HCT116 (cell line): ENCODE measurements at regions not wholly inside any gene's neighbourhood (a gene's known extent, or its start where the extent isn't known, plus 50 kb on each side); places are given as distances from the start of the nearest gene placed in this dataset.

Experiments
- ATAC-seq: fragments of 200-7000 bp; cut with Tn5 transposase; 2 replicates; pipeline ENCODE4 v1.9.1; 2020; ENCODE audit warnings: mild to moderate bottlenecking, moderate library complexity
- BruUV-seq: library from RNA; stranded (reverse); fragments of 400-500 nt; replicated peaks from 2 replicates; lab custom pipeline; 2021; lab: Mats Ljungman, UMichigan
- CTCF ChIA-PET: fragments of 300-600 bp; sonication (Branson Sonifier 250); formaldehyde crosslinking; loops from one replicate; lab custom pipeline; 2021; ENCODE audit warnings: antibody characterized with exemption; lab: Charles Lee
- POLR2A ChIA-PET: fragments of 300-600, 350-600 bp; sonication (Branson Sonifier 250); formaldehyde crosslinking; loops from one replicate; lab custom pipeline; 2021; ENCODE audit warnings: antibody characterized with exemption; lab: Charles Lee
- RAD21 ChIA-PET, 2 experiments: fragments of 300-600 bp; sonication (Branson Sonifier 250); formaldehyde crosslinking; loops; one replicate each; lab custom pipeline; 2023; ENCODE audit warnings: low total read pairs in 2 of 2; ENCODE audit not compliant: uncharacterized antibody in 2 of 2, unreplicated experiment in 2 of 2, low non-redundant PET in 1 of 2; lab: Charles Lee
- DNase-seq: peaks from one replicate; pipeline ENCODE4 v3.0.0-alpha.2; 2010; ENCODE audit warnings: low read depth, low spot score
- H2AFZ ChIP-seq: fragments of 200-600 bp; shearing (Covaris generic), sonication (generic); 2 replicates; pipeline ENCODE4 v1.6.1; 2017; ENCODE audit warnings: low read depth, mixed run types, mixed read lengths, antibody characterized with exemption, low read length; ENCODE audit not compliant: poor library complexity, severe bottlenecking
- H3K27ac ChIP-seq: 2 replicates; pipeline ENCODE4 v1.5.1; 2012; ENCODE audit warnings: low read depth, low read length
- H3K27me3 ChIP-seq: fragments of 200-600 bp; sonication (generic); 2 replicates; pipeline ENCODE4 v1.6.1; 2016; ENCODE audit warnings: mixed run types, low read length, mixed read lengths; ENCODE audit not compliant: insufficient read depth
- H3K36me3 ChIP-seq, 2 experiments: fragments of 200-500 bp in 1 of 2; fragments of 200-600 bp in 1 of 2; sonication (Bioruptor generic) in 1 of 2; sonication (generic) in 1 of 2; 2 replicates each; pipeline versions ENCODE4 v1.5.1 to v1.6.1; 2014 to 2016; ENCODE audit warnings: low read length in 2 of 2, inconsistent platforms in 1 of 2, mixed read lengths in 1 of 2, mixed run types in 1 of 2; ENCODE audit not compliant: insufficient read depth in 2 of 2, control insufficient read depth in 1 of 2
- H3K4me1 ChIP-seq, 2 experiments: fragments of 200-600 bp in 1 of 2; sonication (generic) in 1 of 2; 2 replicates each; pipeline versions ENCODE4 v1.5.1 to v1.6.1; 2012 to 2017; ENCODE audit warnings: low read length in 2 of 2, inconsistent platforms in 1 of 2, mild to moderate bottlenecking in 1 of 2, mixed read lengths in 1 of 2, mixed run types in 1 of 2, moderate library complexity in 1 of 2; ENCODE audit not compliant: insufficient read depth in 2 of 2, control insufficient read depth in 1 of 2
- H3K4me2 ChIP-seq: fragments of 200-600 bp; sonication (generic); 2 replicates; pipeline ENCODE4 v1.6.1; 2017; ENCODE audit warnings: mixed run types, low read length, mixed read lengths
- H3K4me3 ChIP-seq, 2 experiments: fragments of 200-600 bp in 1 of 2; sonication (generic) in 1 of 2; replicated peaks in 1 of 2; 2 replicates each; pipeline ENCODE4 v1.5.1; 2011 to 2016; ENCODE audit warnings: low read length in 2 of 2, control low read depth in 1 of 2, low read depth in 1 of 2, mild to moderate bottlenecking in 1 of 2, mixed read lengths in 1 of 2, mixed run types in 1 of 2
- H3K79me2 ChIP-seq: fragments of 200-600 bp; sonication (generic); 2 replicates; pipeline ENCODE4 v1.6.1; 2017; ENCODE audit warnings: mild to moderate bottlenecking, mixed run types, low read length, moderate library complexity, mixed read lengths; ENCODE audit not compliant: insufficient read depth
- H3K9ac ChIP-seq: fragments of 200-600 bp; sonication (generic); 2 replicates; pipeline ENCODE4 v1.6.1; 2016; ENCODE audit warnings: low read length, mixed read lengths
- H3K9me2 ChIP-seq: fragments of 200-600 bp; sonication (generic), shearing (Covaris generic); 2 replicates; pipeline ENCODE4 v1.6.1; 2017; ENCODE audit warnings: mixed run types, mild to moderate bottlenecking, moderate library complexity; ENCODE audit not compliant: insufficient read depth
- H3K9me3 ChIP-seq, 2 experiments: fragments of 200-500 bp in 1 of 2; fragments of 200-600 bp in 1 of 2; sonication (Bioruptor generic) in 1 of 2; sonication (generic) in 1 of 2; 2 replicates each; pipeline ENCODE4 v1.6.1; 2014 to 2017; ENCODE audit warnings: low read length in 2 of 2, mixed read lengths in 2 of 2, inconsistent platforms in 1 of 2, low read depth in 1 of 2, mild to moderate bottlenecking in 1 of 2, mixed run types in 1 of 2, moderate library complexity in 1 of 2; ENCODE audit not compliant: control insufficient read depth in 1 of 2, insufficient read depth in 1 of 2
- H4K20me1 ChIP-seq: fragments of 200-600 bp; sonication (generic), shearing (Covaris generic); 2 replicates; pipeline ENCODE4 v1.6.1; 2017; ENCODE audit warnings: mixed run types, mild to moderate bottlenecking, moderate library complexity; ENCODE audit not compliant: insufficient read depth
- CBX3 ChIP-seq: IDR thresholded peaks from 2 replicates; pipeline ENCODE4 v1.6.1; 2012; ENCODE audit warnings: low read depth
- CEBPB ChIP-seq: IDR thresholded peaks from 2 replicates; pipeline ENCODE4 v1.6.1; 2012; ENCODE audit warnings: low read depth
- EZH2 ChIP-seq: fragments of 200-600 bp; sonication (generic); IDR thresholded peaks from 2 replicates; pipeline ENCODE4 v1.6.1; 2017; ENCODE audit warnings: antibody characterized with exemption, mixed run types
- EZH2phosphoT487 ChIP-seq: fragments of 200-600 bp; IDR thresholded peaks from 2 replicates; pipeline ENCODE4 v1.6.1; 2018; ENCODE audit warnings: antibody characterized with exemption, borderline replicate concordance
- FOSL1 ChIP-seq: IDR thresholded peaks from 2 replicates; pipeline ENCODE4 v1.6.1; 2012; ENCODE audit warnings: low read depth
- JUND ChIP-seq: IDR thresholded peaks from 2 replicates; pipeline ENCODE4 v1.6.1; 2012
- POLR2A ChIP-seq: IDR thresholded peaks from 2 replicates; pipeline ENCODE4 v1.7.0; 2011; ENCODE audit warnings: borderline replicate concordance; ENCODE audit not compliant: insufficient read depth, insufficient read length; ENCODE audit errors: extremely low read depth
- SIN3A ChIP-seq: IDR thresholded peaks from 2 replicates; pipeline ENCODE4 v1.6.1; 2012; ENCODE audit warnings: low read depth
- SP1 ChIP-seq: IDR thresholded peaks from 2 replicates; pipeline ENCODE4 v1.6.1; 2012; ENCODE audit warnings: low read depth
- TCF7L2 ChIP-seq: IDR thresholded peaks from 2 replicates; pipeline ENCODE4 v1.7.0; 2011; ENCODE audit warnings: borderline replicate concordance, inconsistent platforms; ENCODE audit not compliant: insufficient read depth, insufficient read length; ENCODE audit errors: extremely low read depth
- ZFX ChIP-seq: fragments of 450-650 bp; IDR thresholded peaks from 2 replicates; pipeline ENCODE4 v1.6.1; 2017
- ZNF274 ChIP-seq: fragments of 200-500 bp; sonication (Bioruptor generic); IDR thresholded peaks from 2 replicates; pipeline ENCODE4 v1.6.1; 2014; ENCODE audit warnings: mild to moderate bottlenecking, low read depth, low read length, inconsistent platforms
- intact Hi-C: fragments of 100-400 bp; cut with micrococcal nuclease; formaldehyde crosslinking; loops from 2 replicates; pipeline ENCODE4 v1.10.0; 2022
- TF ChIP-seq, protein P1 (sequence below), 3 experiments: fragments of 200-600 bp in 1 of 3; sonication (generic) in 1 of 3; IDR thresholded peaks in 2 of 3; conservative IDR thresholded peaks in 1 of 3; 2 replicates each; pipeline ENCODE4 v1.5.1; 2012 to 2017; ENCODE audit warnings: low read depth in 2 of 3, low read length in 2 of 3, antibody characterized with exemption in 1 of 3, borderline replicate concordance in 1 of 3, control low read depth in 1 of 3, mild to moderate bottlenecking in 1 of 3, mixed read lengths in 1 of 3, mixed run types in 1 of 3, moderate library complexity in 1 of 3; ENCODE audit not compliant: insufficient read depth in 1 of 3
- TF ChIP-seq, protein P2 (sequence below): IDR thresholded peaks from 2 replicates; pipeline ENCODE4 v1.6.1; 2012

- no peak for TF ChIP-seq CEBPB
- TF ChIP-seq EZH2phosphoT487: no peak
- TF ChIP-seq ZFX: no peak
- no peak for TF ChIP-seq FOSL1
- TF ChIP-seq, protein P1, sequence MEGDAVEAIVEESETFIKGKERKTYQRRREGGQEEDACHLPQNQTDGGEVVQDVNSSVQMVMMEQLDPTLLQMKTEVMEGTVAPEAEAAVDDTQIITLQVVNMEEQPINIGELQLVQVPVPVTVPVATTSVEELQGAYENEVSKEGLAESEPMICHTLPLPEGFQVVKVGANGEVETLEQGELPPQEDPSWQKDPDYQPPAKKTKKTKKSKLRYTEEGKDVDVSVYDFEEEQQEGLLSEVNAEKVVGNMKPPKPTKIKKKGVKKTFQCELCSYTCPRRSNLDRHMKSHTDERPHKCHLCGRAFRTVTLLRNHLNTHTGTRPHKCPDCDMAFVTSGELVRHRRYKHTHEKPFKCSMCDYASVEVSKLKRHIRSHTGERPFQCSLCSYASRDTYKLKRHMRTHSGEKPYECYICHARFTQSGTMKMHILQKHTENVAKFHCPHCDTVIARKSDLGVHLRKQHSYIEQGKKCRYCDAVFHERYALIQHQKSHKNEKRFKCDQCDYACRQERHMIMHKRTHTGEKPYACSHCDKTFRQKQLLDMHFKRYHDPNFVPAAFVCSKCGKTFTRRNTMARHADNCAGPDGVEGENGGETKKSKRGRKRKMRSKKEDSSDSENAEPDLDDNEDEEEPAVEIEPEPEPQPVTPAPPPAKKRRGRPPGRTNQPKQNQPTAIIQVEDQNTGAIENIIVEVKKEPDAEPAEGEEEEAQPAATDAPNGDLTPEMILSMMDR (IDR thresholded peaks at IDR 0.05 in 2 of 3, conservative IDR thresholded peaks at IDR 0.05 in 1 of 3; ENCODE audit: borderline replicate concordance in 1 of 3, insufficient read depth in 1 of 3, low read depth in 2 of 3, low read length in 2 of 3): no peak
- TF ChIP-seq SIN3A: no peak
- TF ChIP-seq JUND: no peak
- TF ChIP-seq EZH2: no peak
- no peak for TF ChIP-seq ZNF274
- TF ChIP-seq SP1: no peak
- TF ChIP-seq, protein P2, sequence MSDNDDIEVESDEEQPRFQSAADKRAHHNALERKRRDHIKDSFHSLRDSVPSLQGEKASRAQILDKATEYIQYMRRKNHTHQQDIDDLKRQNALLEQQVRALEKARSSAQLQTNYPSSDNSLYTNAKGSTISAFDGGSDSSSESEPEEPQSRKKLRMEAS: no peak
- TF ChIP-seq CBX3: no peak
- no peak for TF ChIP-seq POLR2A
- no peak for TF ChIP-seq TCF7L2
Measured at GRCh38 chr13:40185414-40185813, 481.0 kb downstream of the FOXO1 start.

More at GRCh38 chr13:40185414-40185813, 481.0 kb downstream of the FOXO1 start:
- DNase-seq (no peak), ATAC-seq (no peak)
- BruUV-seq: no TSS peak
- H2AFZ ChIP-seq: no peak overlapping the region
- H3K36me3 ChIP-seq: no peaks in the 10 kb centered on the region
- no peak overlapping the region for H3K4me3 ChIP-seq
- H4K20me1 ChIP-seq: no peaks in the 10 kb centered on the region
- intact Hi-C loops: no loop called here
- no peaks in the 10 kb centered on the region for H3K27me3 ChIP-seq
- no peak overlapping the region for H3K4me2 ChIP-seq
- no peak overlapping the region for H3K9ac ChIP-seq
- ChIA-PET POLR2A (no interaction called here), CTCF (no interaction called here), RAD21 (no interaction called here)
- no peaks in the 10 kb centered on the region; the same call in 1 of the 2 replicates for H3K9me2 ChIP-seq
- no peaks in the 10 kb centered on the region for H3K9me3 ChIP-seq
- H3K79me2 ChIP-seq: no peaks in the 10 kb centered on the region
- H3K4me1 ChIP-seq: no peaks in the 10 kb centered on the region
- no peak overlapping the region for H3K27ac ChIP-seq
